SK-N-SH treated with all-trans-retinoic acid at 6 μM for 48 hours (cell line): ENCODE measurements at regions not wholly inside any gene's neighbourhood (a gene's known extent, or its start where the extent isn't known, plus 50 kb on each side); places are given as distances from the start of the nearest gene placed in this dataset.

Experiments used
- ATAC-seq: fragments of 200-7000 bp; cut with Tn5 transposase; 3 replicates; pipeline ENCODE4 v1.9.1; 2020; ENCODE audit warnings: mild to moderate bottlenecking, moderate library complexity
- ARNTL ChIP-seq: fragments of 450-650 bp; formaldehyde crosslinking; IDR thresholded peaks from 2 replicates; pipeline ENCODE4 v1.5.0; 2020; ENCODE audit warnings: low read depth, mild to moderate bottlenecking, moderate library complexity, borderline replicate concordance
- BACH2 ChIP-seq: fragments of 250-450 bp; sonication (Bioruptor Pico); IDR thresholded peaks from 2 replicates; pipeline ENCODE4 v1.9.0; 2021; ENCODE audit warnings: mild to moderate bottlenecking, borderline replicate concordance
- CREB5 ChIP-seq: fragments of 250-450 bp; sonication (Bioruptor Pico); IDR thresholded peaks from 2 replicates; pipeline ENCODE4 v1.5.1; 2020; ENCODE audit warnings: low read depth, mild to moderate bottlenecking, moderate library complexity
- CSDC2 ChIP-seq: fragments of 250-450 bp; sonication (Bioruptor Pico); IDR thresholded peaks from 2 replicates; pipeline ENCODE4 v1.5.0; 2020; ENCODE audit warnings: mild to moderate bottlenecking, moderate library complexity
- GLIS3 ChIP-seq: fragments of 250-450 bp; sonication (Bioruptor Pico); IDR thresholded peaks from 2 replicates; pipeline ENCODE4 v1.5.0; 2020; ENCODE audit warnings: mild to moderate bottlenecking, moderate library complexity
- ISL1 ChIP-seq: fragments of 250-450 bp; sonication (Bioruptor Pico); IDR thresholded peaks from 2 replicates; pipeline ENCODE4 v2.1.2; 2022; ENCODE audit warnings: mild to moderate bottlenecking, moderate library complexity
- OSR1 ChIP-seq: fragments of 250-450 bp; sonication (Bioruptor Pico); IDR thresholded peaks from 2 replicates; pipeline ENCODE4 v1.8.0; 2022; ENCODE audit warnings: moderate library complexity, mild to moderate bottlenecking, inconsistent platforms
- PPARA ChIP-seq: fragments of 250-450 bp; sonication (Bioruptor Pico); IDR thresholded peaks from 2 replicates; pipeline ENCODE4 v1.5.0; 2020; ENCODE audit warnings: mild to moderate bottlenecking, borderline replicate concordance
- RARB ChIP-seq: fragments of 250-450 bp; sonication (Bioruptor Pico); IDR thresholded peaks from 2 replicates; pipeline ENCODE4 v1.8.0; 2021; ENCODE audit warnings: mild to moderate bottlenecking, moderate library complexity
- SNAI2 ChIP-seq: fragments of 250-450 bp; sonication (Bioruptor Pico); IDR thresholded peaks from 2 replicates; pipeline ENCODE4 v1.5.0; 2020; ENCODE audit warnings: mild to moderate bottlenecking, moderate library complexity
- TCF4 ChIP-seq: fragments of 250-450 bp; sonication (Bioruptor Pico); IDR thresholded peaks from 2 replicates; pipeline ENCODE4 v1.8.0; 2021; ENCODE audit warnings: mild to moderate bottlenecking, moderate library complexity, borderline replicate concordance
- TOX ChIP-seq: fragments of 250-450 bp; sonication (Bioruptor Pico); IDR thresholded peaks from 2 replicates; pipeline ENCODE4 v1.8.0; 2021; ENCODE audit warnings: mild to moderate bottlenecking, moderate library complexity, borderline replicate concordance
- TSHZ2 ChIP-seq: fragments of 250-450 bp; sonication (Bioruptor Pico); IDR thresholded peaks from 2 replicates; pipeline ENCODE4 v1.5.0; 2020; ENCODE audit warnings: mild to moderate bottlenecking, moderate library complexity
- ZC3H10 ChIP-seq: fragments of 250-450 bp; sonication (Bioruptor Pico); IDR thresholded peaks from 2 replicates; pipeline ENCODE4 v1.5.1; 2021; ENCODE audit warnings: mild to moderate bottlenecking, moderate library complexity
- ZFP3 ChIP-seq: fragments of 250-450 bp; sonication (Bioruptor Pico); IDR thresholded peaks from 2 replicates; pipeline ENCODE4 v1.5.0; 2020; ENCODE audit warnings: mild to moderate bottlenecking, moderate library complexity
- ZNF565 ChIP-seq: fragments of 450-650 bp; formaldehyde crosslinking; conservative IDR thresholded peaks from 2 replicates; pipeline ENCODE4 v1.5.0; 2020; ENCODE audit warnings: low read depth, mild to moderate bottlenecking, moderate library complexity
- ZNF70 ChIP-seq: fragments of 450-650 bp; formaldehyde crosslinking; IDR thresholded peaks from 2 replicates; pipeline ENCODE4 v1.5.0; 2020; ENCODE audit warnings: mild to moderate bottlenecking, moderate library complexity
- ZNF8 ChIP-seq: fragments of 450-650 bp; formaldehyde crosslinking; IDR thresholded peaks from 2 replicates; pipeline ENCODE4 v1.5.0; 2020; ENCODE audit warnings: mild to moderate bottlenecking, moderate library complexity

- TF ChIP-seq RARB (CRISPR knock-in tag) (no peak), SNAI2 (CRISPR knock-in tag) (no peak), ZFP3 (CRISPR knock-in tag) (no peak)
- no peak for ATAC-seq
Observed at GRCh38 chr7:36035186-36035585, 117.9 kb upstream of the EEPD1 start.

GRCh38 chr7:36036590-36036989 is 116.5 kb upstream of the EEPD1 start:
- ATAC-seq, result peak; percentile 26
- peak; percentile 83 for TF ChIP-seq SNAI2 (CRISPR knock-in tag)
- TF ChIP-seq ZFP3 (CRISPR knock-in tag), result peak; percentile 70; the same call in 1 of the 2 replicates
- TF ChIP-seq CSDC2 (CRISPR knock-in tag), result 0 out of 2 replicates have a peak, but pooled peaks have one; percentile 28
- TF ChIP-seq ARNTL, result no peak
- TF ChIP-seq GLIS3 (CRISPR knock-in tag), result 0 out of 2 replicates have a peak, but pooled peaks have one; percentile 6
- TF ChIP-seq ZC3H10 (CRISPR knock-in tag), result no peak
- peak; percentile 57; the same call in 1 of the 2 replicates for TF ChIP-seq TSHZ2 (CRISPR knock-in tag)

GRCh38 chr7:36037121-36037662 is 115.9 kb upstream of the EEPD1 start:
- TF ChIP-seq ISL1 (CRISPR knock-in tag) (peak; percentile 59), TSHZ2 (CRISPR knock-in tag) (peak; percentile 2; the same call in 1 of the 2 replicates), GLIS3 (CRISPR knock-in tag) (no peak), ARNTL (no peak), SNAI2 (CRISPR knock-in tag) (0 out of 2 replicates have a peak, but pooled peaks have one; percentile 7), RARB (CRISPR knock-in tag) (no peak), CREB5 (peak; percentile 76; the same call in 1 of the 2 replicates), ZNF70 (CRISPR knock-in tag) (no peak), TOX (no peak), CSDC2 (CRISPR knock-in tag) (no peak), PPARA (CRISPR knock-in tag) (no peak), TCF4 (no peak), ZFP3 (CRISPR knock-in tag) (0 out of 2 replicates have a peak, but pooled peaks have one; percentile 2)
- peak; percentile 77 for ATAC-seq

- ATAC-seq, result no peak
- TF ChIP-seq ZNF565 (CRISPR knock-in tag) (no peak), CSDC2 (CRISPR knock-in tag) (peak; percentile 74), OSR1 (CRISPR knock-in tag) (no peak), SNAI2 (CRISPR knock-in tag) (0 out of 2 replicates have a peak, but pooled peaks have one; percentile 55), ZC3H10 (CRISPR knock-in tag) (no peak)
Observed at GRCh38 chr7:36038063-36038721, 114.9 kb upstream of the EEPD1 start.

GRCh38 chr7:36039243-36039642 is 113.8 kb upstream of the EEPD1 start:
- TF ChIP-seq TOX, result no peak
- no peak for TF ChIP-seq ARNTL
- no peak for ATAC-seq

- TF ChIP-seq ZNF8 (CRISPR knock-in tag) (no peak), BACH2 (CRISPR knock-in tag) (0 out of 2 replicates have a peak, but pooled peaks have one; percentile 30), PPARA (CRISPR knock-in tag) (no peak), CREB5 (no peak), ZNF70 (CRISPR knock-in tag) (no peak), ISL1 (CRISPR knock-in tag) (no peak)
- TF ChIP-seq, all 23 proteins: peak for 1
- no peak for ATAC-seq
Observed at GRCh38 chr7:36039671-36040070, 113.4 kb upstream of the EEPD1 start.
